ENCODE measurements at regions not wholly inside any gene's neighbourhood (a gene's known extent, or its start where the extent isn't known, plus 50 kb on each side); places are given as distances from the start of the nearest gene placed in this dataset.
A peak's percentile ranks its signal among the peaks of the same experiment; 100 is the strongest.

GRCh38 chr4:119939071-119939995 is 127.3 kb downstream of the MAD2L1 start:
- TF ChIP-seq POLR2A (IDR thresholded peaks at IDR 0.05; ENCODE audit: extremely low read depth, insufficient read length) (no peak), MAX (IDR thresholded peaks at IDR 0.05; ENCODE audit: low read depth, low read length) (no peak), CTCF (IDR thresholded peaks at IDR 0.05; ENCODE audit: low read depth, low read length) (no peak), MYC (IDR thresholded peaks at IDR 0.05; ENCODE audit: low read depth, low read length) (no peak)
- H3K4me3 ChIP-seq (ENCODE audit: low read depth, low read length), result no peak overlapping the region
- DNase-seq (ENCODE audit: low read depth), result no peak

- TF ChIP-seq MAX (IDR thresholded peaks at IDR 0.05; ENCODE audit: low read depth, low read length) (no peak), CTCF (IDR thresholded peaks at IDR 0.05; ENCODE audit: low read depth, low read length) (no peak), POLR2A (IDR thresholded peaks at IDR 0.05; ENCODE audit: extremely low read depth, insufficient read length) (no peak), MYC (IDR thresholded peaks at IDR 0.05; ENCODE audit: low read depth, low read length) (no peak)
- no peak for DNase-seq (ENCODE audit: low read depth)
- H3K4me3 ChIP-seq (ENCODE audit: low read depth, low read length), result no peak overlapping the region
Measured at GRCh38 chr4:119937746-119938145, 128.9 kb downstream of the MAD2L1 start.

GRCh38 chr4:119933606-119934005 is 133.0 kb downstream of the MAD2L1 start:
- H3K4me3 ChIP-seq (ENCODE audit: low read depth, low read length), result no peak overlapping the region
- no peak for DNase-seq (ENCODE audit: low read depth)
- TF ChIP-seq MAX (IDR thresholded peaks at IDR 0.05; ENCODE audit: low read depth, low read length) (no peak), POLR2A (IDR thresholded peaks at IDR 0.05; ENCODE audit: extremely low read depth, insufficient read length) (no peak), CTCF (IDR thresholded peaks at IDR 0.05; ENCODE audit: low read depth, low read length) (no peak), MYC (IDR thresholded peaks at IDR 0.05; ENCODE audit: low read depth, low read length) (no peak)

GRCh38 chr4:119932277-119932676 is 134.4 kb downstream of the MAD2L1 start:
- H3K4me3 ChIP-seq (ENCODE audit: low read depth, low read length), result no peak overlapping the region
- no peak for TF ChIP-seq POLR2A (IDR thresholded peaks at IDR 0.05; ENCODE audit: extremely low read depth, insufficient read length)
- TF ChIP-seq CTCF (IDR thresholded peaks at IDR 0.05; ENCODE audit: low read depth, low read length), result no peak
- DNase-seq (ENCODE audit: low read depth), result peak; percentile 15

- DNase-seq (ENCODE audit: low read depth), result no peak
- H3K4me3 ChIP-seq (ENCODE audit: low read depth, low read length), result no peak overlapping the region
- TF ChIP-seq MYC (IDR thresholded peaks at IDR 0.05; ENCODE audit: low read depth, low read length) (no peak), MAX (IDR thresholded peaks at IDR 0.05; ENCODE audit: low read depth, low read length) (no peak), CTCF (IDR thresholded peaks at IDR 0.05; ENCODE audit: low read depth, low read length) (no peak), POLR2A (IDR thresholded peaks at IDR 0.05; ENCODE audit: extremely low read depth, insufficient read length) (no peak)
Measured at GRCh38 chr4:119930546-119930945, 136.1 kb downstream of the MAD2L1 start.
